ENCODE measurements at regions not wholly inside any gene's neighbourhood (a gene's known extent, or its start where the extent isn't known, plus 50 kb on each side); places are given as distances from the start of the nearest gene placed in this dataset.

DNA sequence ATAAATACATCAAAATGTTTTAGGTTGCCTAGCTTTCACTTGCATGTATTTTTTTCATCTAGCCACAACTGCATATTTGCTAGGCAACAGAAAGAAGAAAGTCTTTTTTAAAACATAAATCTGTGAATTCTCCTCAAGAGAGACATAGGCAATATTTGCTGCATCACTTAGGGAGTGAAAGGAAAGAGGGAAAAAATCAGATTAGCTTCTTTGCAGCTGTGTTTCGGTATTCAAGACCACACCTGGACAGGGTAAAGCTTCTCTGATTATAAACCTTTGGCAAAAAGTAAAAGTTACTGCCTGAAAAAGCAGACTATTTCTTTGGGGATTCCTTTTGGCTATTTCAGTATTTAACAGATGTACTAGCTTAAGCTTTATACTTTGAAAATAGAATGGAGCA is 280.9 kb upstream of the ZSWIM2 start:
- peak; percentile 8 for DNase-seq

DNA sequence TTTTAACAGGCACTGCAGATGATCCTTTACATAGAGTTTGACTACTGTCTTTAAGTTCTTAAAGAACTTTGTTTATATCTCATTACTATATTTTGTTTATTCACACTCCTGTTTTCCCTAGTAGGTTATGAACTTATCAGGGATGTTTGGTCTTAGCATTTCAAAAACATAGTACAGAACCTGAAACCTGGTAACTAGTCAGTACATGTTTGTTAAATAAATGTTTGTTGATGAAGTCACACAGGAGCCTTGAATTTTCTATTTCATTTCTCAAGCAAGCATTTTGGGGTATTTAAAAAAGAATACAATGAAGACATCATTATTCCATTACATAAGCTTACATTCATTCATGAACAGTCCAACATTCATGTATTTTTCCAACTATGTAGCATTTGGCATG is 280.3 kb upstream of the ZSWIM2 start:
- DNase-seq = no peak

DNA sequence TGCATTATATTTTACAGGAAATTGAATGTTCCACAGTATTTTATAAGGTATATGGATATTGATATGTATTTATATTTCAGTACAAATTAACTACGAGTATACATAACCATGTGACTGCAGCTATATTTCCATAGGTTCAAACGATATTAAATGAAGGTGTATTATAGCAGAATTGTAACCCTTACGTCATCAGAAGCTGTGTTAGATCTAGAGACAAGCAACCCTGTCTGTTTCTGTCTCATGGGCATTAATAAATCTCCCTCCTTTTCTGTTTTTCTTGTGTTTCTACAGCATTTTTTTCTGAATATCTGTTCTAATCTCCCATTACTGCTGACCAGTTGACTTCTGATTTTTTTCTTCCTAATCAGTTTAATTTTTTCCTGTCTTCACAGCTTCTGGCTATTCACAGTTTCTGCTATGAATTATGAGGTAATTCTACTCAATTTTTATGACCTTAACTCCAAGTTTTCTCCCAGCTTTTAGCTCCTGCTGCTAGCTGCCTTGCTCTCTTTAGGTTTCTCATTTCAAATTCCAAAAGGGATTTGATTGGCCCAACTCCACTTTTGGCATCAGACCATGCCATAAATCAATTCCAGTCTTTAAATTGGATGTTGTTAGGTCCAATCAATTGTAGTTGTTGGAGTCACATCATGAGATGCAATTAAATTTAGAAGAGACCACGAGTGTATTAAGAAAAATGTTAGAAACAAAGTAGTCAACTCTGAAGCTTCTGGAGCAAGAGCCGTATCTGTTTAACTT is 277.5 kb upstream of the ZSWIM2 start:
- DNase-seq = no peak

DNA sequence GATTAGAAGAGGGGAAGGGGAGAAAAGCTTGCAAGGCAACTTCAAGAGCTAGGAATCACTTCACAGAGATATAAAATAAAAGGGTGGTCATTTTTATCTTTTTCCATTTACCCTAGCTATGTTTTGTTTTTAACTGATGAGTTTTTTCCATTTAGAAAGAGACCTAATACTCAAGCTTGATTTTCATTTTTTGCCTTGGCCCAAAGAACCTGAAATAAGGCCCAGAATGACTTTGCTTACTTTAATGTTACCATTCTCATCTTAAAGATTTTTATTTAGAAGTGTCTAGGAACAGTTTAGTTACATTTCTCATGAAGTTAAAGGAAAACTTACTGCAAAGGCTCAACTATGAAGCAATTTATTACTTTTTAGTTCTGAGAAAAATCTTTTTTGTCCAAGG is 276.3 kb upstream of the ZSWIM2 start:
- no peak for DNase-seq

DNA sequence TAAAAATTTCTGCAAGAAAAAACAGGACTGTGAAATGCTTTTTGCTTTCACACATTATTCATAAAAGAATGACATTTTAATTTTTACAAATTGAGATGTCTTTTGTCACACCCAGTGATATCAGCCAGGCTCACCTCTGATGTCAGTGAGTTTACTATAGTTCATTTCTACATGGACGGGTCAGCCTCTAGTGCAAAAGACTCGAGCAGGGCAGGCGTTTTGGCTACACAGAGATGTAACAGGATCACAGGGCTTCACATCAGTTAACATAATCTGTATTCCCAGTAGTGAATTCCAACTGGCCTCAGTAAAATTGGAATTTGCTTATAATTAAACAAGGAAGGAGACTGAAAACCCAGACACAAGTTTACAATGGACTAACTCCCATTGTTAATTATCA is 275.6 kb upstream of the ZSWIM2 start:
- no peak for DNase-seq

DNA sequence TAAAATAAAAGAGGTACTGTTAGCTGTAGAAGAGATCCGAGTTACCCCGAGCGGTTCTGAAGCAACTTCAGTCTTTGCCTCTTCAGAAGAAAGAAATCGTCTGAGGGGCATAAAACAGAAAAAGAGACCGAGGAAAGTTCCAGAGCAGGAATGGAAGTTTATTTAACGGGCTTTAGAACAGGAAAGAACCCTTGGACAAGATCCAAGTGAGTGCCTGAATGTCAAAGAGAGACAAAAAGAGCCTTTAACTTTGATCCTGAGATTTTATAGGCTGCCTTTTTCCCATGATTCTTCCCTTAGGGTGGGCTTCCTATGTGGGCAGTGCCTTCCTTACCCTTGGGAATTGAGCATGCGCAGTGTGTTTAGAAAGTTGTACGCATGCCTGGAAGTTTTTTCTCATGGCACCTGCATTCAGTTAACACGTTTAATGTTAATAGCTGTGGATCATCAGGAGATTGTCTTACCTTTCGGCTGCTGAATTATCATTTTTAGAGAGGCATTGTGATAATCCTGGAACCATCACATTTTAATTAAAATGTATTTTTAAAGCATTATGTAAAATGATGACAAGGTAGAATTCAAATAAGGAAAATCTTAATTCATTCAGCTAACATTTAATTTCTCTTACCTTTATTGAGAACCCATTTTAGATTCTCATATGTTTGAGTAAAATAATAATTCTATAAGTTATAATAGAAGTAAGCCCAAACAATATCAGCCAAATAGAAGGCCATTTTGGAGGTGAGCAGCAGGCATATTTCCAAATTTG is 269.5 kb upstream of the ZSWIM2 start:
- DNase-seq = no peak

DNA sequence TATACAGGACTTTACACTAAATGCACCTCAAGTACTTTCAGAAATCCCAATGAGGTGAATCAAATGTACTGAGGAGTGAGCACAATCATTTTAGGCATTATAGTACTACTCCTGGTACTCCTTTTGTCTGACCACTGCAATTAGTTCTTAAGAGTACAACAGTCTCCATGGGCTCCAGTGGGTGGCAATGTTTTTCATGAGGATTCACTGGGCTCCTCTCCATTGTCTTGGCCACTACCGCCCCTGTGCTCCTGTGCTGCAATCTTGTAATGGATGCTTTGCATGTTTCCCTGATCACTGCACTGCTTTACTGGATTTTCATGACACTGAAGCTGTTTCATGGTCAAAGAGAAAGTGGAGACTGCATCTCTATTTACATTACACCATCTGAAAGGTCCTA is 268.5 kb upstream of the ZSWIM2 start:
- DNase-seq = no peak

DNA sequence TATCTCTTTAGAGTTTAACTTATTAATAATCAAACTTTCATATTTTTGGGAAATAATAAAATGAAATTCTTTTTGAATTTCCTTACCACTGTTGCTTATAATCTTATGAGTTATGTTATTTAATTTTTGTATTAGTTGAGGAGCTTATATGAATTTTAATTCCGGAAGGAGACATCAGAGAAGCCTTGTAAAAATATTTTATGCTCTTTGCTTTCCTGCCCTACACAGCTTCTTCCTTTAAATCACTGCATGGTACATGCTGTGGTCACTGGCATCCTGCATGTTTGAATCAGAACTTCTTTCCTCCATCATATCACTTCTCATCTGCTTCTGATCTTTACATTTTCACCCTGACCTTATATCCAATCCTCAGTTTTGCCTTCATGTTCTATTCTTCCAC is 266.7 kb upstream of the ZSWIM2 start:
- no peak for DNase-seq

DNA sequence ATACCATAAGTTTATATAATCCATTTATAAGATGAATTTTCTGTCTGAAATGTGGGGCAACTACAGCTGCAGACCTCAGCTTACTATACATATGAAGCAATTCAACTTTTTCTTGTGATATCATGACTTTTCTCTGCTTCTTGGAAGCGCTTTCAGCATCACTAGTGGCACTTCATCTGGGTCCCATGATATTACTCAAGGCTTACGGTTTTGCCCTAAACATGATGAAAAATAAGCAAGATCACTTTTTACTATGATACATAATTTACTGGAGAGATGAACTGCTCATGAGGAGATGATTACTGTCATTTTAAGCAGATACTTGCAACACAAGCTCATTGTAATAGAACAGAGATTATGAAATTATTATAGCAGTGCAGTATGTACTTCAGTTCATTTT is 258.0 kb upstream of the ZSWIM2 start:
- no peak for DNase-seq

DNA sequence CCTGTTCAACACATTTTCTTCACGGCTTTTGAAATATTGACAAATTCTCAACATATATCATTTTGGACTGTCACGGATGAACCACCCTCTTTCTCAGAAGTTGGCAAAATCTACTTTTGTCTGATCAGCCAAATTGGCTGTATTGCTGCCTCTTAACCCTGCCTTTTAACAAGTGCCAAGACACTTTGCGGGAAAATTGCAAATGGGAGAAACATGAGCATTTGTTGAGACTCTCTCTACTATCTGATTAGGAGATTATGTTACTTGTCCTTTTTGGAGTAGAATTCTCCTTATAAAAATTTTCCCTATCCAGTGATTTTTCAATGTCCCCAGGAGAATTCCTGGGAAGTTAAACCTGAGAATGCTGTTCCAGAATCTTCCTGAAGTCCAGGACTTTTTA is 256.2 kb upstream of the ZSWIM2 start:
- DNase-seq = no peak

DNA sequence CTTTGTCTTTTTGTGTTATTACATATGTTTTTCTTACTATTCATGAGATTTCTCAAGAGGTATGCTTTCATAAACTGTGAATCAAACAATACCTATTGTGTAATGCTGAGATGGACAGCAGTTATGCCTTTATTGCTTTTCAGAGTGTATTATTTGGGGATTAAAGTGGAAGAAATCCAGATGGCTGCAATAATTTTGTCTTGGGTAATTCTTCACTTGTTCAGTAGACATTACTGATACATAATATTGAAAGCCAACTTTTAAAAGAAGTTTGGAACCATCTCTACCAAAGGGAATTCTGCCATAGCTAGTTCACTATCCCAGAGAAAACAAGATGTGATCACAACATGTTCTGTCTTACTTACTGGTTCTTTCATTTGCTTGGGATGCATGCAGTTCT is 253.4 kb upstream of the ZSWIM2 start:
- DNase-seq = no peak

DNA sequence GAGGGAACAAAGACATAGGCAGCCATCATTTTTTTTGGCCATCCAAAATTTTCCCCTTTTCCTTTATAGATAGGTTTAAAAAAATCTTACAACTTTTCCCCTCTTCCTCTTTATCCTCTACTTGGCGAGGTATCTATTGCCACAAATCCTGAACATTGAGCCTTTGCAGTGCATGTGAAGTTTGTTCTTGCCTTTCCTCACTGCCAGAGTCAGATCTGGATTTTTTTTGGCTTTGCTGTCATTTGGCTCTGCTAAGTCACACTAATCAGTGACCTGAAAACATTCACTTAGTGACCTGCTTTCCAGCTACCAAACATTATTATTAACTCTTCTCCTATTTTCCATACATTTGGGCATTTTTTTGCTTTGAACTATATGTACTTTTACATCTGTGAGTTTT is 249.2 kb upstream of the ZSWIM2 start:
- no peak for DNase-seq

DNA sequence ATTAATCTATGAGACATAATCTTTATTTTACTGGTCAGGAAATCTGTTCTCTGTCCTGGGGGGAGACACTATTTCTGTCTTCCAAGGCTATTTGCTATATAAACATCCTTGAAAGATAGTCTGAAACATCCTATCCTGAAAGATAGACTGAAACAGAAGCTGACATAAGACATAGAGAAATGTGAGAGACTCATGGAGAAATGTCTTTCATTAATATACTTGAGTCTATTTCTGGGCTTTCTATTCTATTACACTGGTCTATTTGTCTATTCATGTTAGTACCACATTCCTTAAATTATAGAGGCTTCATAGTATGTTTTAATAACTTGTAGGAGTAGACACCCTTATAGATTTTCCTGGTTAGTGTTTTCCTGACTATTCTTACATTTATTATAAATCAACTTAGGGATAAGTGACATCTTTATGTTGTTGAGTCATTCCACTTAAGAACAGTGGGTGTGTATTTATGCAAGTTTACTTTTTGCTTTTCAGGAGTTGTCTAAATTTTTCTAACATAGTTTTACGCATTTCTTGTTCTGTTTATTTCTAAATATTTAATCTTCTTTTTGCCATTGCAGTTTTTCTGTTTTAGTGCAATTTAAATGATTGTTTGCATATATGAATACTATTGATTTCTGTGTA is 244.9 kb upstream of the ZSWIM2 start:
- no peak for DNase-seq

DNA sequence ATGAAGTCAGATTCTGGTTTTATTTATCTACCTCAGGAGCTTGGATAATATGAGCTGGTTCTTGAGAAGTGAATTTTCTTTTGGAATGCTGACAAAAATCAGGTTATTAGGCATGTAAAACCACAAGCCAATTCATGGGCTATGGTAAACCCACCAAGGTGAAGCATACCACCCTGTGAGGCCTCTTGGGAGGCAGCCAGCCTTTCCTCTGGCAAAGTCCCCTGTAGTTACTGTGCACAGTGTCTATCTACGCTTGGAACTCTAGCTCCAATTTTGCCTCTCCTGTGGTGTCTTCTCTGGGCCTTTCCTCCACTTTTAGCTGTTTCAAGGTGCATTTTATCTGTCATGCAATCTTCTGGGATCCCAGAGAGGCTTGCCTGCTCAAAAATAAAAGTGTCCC is 242.7 kb upstream of the ZSWIM2 start:
- DNase-seq = no peak

DNA sequence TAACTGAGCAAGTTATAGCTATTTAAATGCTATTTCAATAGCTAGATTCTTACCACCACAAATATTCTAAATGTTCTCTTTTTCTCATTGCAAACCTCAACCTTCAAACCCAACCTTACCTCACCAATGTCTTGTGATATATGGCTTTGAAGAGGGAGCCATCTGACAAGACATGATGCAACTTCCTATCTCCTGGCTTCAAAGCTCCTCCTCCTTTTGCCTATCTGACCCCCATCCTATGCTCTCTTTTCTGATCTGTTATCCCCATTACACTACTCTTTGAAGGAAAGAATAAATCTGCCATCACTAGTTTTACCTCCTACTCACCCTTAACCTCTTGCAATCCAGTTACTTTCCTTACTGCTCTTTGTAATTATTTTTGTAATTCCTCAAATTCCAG is 235.6 kb upstream of the ZSWIM2 start:
- DNase-seq = no peak

DNA sequence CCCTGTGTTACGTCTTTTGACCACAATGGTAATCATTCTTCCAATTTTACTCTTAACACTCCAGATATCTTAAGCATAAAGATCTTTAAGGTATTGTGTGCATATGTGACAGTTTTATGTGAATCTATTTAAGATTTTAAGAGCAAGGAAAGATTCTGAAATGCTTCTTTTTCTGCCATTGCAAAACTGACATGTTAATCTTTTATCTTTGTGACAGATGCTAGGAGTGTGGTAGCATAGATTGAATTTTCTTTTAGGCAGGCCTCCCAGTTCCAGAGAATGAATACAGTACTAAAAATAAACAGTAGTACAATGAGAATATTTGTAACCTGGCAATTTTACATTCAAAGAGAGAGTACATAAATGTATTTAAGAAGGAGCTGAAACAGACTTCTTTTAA is 232.5 kb upstream of the ZSWIM2 start:
- DNase-seq = no peak

DNA sequence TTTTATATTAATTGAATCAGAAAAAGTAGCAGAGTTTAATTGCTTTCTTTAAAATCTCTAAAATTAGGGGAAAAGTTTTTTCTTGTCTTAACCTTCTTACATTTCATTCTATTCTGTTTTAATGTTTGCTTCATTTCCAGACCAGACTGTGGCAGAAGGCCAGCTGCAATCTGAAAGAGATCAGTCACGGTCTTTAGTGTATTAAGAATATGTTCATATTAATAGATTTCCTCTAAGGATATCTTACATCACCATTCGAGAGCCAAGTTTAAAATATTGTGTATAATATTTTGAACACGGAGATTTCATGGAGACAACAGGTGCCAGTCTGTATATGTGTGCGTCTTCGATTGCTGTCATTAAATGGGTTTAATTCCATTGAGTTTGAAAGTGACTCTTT is 230.9 kb upstream of the ZSWIM2 start:
- DNase-seq = no peak

DNA sequence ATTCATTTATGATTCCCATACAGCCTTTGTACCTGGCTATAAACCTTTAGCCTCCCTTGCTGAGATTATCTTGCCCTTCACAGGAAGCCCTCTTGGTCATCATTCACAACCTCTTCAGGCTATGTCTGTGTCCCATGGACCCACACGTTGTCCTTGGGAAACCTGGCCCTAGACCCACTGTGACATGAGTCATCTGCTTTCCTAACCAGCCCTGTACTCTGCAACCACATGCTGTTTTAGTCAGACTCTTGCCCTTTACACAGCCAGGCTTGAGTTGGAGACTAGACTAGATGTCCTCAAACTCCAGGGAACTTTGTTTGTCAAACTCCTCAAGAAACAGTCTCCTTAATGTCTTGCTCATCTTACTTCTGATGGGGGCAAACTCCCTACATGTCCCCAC is 229.3 kb upstream of the ZSWIM2 start:
- DNase-seq = no peak

DNA sequence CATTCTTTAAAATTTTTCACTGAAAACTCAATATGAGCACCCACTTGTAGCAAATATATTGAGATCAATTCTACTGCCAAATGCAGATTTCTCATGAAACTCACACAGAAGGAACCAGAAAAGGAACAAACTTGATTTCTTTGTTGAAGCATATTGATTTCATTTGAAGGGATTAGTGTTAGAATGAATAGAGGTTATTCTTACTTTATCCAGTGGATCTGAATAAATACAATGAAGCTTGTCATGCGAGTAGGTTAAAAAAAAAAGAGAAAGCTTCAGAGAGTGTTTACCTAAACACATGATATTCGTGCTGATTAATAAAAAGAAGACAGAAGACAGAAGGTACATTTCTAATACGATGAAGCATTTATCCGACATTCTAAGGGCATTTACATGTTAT is 226.7 kb upstream of the ZSWIM2 start:
- no peak for DNase-seq

DNA sequence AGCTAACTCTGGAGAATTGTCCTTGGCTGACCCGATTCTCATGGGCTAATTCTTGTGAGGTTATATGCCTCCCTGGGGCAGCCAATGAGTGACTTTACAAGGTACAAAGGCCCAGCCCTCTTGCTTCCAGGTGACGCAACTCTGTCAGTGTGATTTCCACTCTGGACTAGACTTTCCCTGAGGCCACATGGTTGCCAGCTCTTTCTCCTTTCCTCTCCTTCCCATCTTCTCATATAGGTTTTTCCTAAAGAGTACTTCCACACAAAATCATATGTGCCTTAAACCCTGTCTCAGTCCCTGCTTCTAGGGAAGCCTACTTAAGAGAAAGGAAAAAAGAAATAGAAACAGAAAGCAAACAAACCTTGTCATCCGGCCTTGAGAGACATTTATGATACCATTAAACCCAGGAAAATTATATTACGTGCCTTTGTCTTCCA is 226.2 kb upstream of the ZSWIM2 start:
- no peak for DNase-seq

DNA sequence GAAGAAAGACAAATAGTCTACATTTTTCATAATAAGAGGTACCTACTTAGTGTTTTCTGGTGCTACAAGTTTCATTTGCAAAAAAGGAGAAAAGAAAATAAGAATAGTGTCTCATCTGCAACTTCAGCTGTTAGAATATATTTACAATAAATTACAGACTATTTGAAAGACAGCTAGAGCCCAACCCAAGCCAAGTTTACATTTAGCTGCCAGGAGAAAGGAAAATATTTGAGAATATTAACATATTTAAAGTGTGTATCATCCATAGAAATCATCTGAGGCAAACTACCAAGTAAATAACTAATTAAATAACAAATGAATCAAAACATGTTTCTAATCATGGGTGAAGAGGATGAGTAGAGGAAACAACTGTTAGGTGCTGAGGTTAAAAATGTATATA is 209.2 kb upstream of the ZSWIM2 start:
- no peak for DNase-seq

DNA sequence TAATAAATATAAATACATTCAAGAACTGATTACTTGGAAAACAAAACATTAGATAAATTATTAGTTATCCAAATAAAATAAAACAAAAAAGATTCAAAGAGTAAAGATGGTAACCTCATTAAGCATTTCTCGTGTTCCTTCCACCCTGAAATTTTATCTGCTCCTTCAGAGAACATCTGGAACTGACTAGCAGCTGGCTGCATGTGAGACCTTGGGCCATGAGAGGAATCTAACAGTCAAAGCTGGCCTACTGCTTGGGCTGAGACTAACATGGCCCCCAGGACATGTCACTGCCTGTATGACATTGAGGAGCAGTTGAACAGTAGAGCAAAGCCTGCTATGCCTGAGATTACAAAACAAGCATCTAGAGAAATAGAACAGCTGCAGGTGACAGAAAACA is 208.5 kb upstream of the ZSWIM2 start:
- no peak for DNase-seq

DNA sequence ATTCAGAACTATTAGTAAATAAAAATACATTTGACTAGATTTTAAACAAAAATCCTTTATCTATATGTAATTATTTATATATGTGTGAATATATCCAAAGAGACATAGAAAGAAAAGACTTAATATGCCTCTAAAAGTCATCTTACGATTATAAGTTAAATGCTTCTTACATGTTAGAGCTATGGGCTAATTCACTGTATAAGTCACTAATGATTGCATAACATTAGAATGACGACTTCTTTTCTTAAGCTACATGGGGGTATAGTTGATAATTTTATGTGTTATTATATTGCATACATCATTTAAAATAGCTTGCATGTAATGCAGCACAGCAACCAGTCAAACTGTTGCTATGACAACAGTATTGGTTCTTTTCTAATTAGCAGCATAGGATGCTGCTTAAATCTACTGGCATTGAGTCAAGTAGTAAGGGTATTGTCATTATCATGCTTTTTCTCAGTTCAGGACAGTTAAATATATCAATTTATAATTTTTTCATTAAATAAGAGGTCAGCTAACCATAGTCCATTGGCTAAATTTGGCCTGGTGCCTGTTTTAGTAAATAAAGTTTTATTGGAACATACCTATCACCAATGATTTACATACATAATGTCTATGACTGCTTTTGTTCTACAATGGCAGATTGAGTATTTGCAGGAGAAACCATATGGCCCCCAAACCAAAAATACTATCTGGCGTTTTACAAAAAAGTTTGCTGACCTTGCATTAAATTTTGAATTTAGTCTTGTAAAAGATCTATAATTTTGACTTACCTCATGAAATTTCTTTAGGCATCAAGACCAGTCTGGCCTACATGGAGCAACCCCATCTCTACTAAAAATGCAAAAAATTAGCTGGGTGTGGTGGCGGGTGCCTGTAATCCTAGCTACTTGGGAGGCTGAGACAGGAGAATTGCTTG is 207.7 kb upstream of the ZSWIM2 start:
- no peak for DNase-seq
